GM12873 (cell line): ENCODE measurements at regions not wholly inside any gene's neighbourhood (a gene's known extent, or its start where the extent isn't known, plus 50 kb on each side); places are given as distances from the start of the nearest gene placed in this dataset.

Experiments used
- TF ChIP-seq, protein P1 (sequence below): IDR thresholded peaks from 2 replicates; pipeline ENCODE4 v1.5.1; 2012; ENCODE audit warnings: low read depth, mild to moderate bottlenecking, moderate library complexity, low read length, control low read depth; ENCODE audit not compliant: insufficient read depth; ENCODE audit errors: missing control alignments

DNA sequence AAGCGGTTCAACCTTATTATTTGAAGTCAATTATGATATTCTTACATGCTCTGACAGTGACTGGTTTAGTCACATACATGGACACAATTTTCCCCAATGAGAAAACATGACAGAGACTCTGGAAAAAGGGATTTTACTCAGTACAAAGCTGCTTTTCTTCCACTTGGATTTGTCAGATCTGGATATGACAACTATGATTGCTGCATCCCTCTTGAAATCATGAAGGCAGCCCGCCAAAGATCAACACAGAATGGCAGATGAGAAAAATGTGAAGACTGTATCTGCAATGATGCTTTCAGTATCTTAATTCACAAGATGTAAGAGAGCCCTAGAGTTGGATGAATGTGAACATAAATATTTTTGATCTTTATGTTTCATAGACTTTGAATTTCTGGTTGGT, 439.6 kb downstream of the CDH8 start:
- TF ChIP-seq, protein P1, sequence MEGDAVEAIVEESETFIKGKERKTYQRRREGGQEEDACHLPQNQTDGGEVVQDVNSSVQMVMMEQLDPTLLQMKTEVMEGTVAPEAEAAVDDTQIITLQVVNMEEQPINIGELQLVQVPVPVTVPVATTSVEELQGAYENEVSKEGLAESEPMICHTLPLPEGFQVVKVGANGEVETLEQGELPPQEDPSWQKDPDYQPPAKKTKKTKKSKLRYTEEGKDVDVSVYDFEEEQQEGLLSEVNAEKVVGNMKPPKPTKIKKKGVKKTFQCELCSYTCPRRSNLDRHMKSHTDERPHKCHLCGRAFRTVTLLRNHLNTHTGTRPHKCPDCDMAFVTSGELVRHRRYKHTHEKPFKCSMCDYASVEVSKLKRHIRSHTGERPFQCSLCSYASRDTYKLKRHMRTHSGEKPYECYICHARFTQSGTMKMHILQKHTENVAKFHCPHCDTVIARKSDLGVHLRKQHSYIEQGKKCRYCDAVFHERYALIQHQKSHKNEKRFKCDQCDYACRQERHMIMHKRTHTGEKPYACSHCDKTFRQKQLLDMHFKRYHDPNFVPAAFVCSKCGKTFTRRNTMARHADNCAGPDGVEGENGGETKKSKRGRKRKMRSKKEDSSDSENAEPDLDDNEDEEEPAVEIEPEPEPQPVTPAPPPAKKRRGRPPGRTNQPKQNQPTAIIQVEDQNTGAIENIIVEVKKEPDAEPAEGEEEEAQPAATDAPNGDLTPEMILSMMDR: no peak

DNA sequence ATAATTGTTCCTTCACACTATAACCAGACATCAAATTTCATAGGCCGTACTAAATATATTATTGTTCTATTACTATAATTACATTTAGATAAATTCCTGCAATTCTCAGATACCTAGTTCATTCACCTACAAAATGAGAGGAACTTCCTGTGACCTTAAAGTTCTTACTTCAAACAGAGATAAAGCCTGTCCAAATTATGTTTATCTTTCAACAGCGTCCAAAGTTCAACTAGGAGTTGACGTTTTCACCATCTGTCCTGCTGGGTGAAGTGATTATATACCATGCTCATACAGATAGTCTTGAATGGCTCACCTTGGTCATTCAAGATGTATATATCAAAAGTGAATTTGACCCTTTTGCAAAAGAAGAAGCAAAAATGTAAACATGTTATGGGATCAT, 440.6 kb downstream of the CDH8 start:
- TF ChIP-seq, protein P1: no peak

DNA sequence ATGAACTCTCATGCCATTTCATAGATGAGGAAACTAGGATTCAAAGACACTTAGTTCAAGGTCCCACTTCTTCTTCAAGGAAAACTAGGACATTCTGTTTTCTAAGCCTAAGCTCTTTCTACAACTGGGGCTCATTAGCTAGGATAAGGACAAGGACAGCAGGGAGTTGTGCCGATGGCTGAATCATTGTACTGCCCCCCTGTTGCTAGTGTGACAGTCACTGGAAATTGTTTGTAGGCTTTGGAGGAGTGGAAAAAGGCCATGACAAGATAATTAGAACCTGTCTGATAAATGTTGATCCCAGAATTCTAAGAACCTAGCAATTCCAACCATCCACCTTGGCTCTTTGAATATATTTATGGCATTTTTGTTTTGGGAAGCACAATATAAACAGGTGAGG, 445.7 kb downstream of the CDH8 start:
- TF ChIP-seq, protein P1: no peak

DNA sequence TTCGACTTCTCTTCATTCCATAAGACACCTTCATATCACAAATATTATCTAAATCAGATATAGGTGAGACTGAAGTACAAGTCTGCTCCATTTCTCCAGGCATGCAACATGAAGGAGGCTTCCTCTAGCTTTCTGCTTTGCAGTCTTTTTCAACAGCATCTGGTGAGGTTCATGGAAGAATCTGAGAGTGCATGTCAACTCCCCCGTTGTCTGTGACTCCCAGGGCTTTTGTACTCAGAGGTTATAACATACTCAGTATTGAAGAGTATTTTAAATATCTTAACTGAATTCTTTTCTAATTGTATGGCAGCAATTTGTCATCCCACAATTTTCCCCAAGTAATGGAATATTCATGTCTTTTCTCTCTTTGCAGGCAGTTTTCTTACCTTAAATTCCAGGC, 448.7 kb downstream of the CDH8 start:
- TF ChIP-seq, protein P1: no peak

DNA sequence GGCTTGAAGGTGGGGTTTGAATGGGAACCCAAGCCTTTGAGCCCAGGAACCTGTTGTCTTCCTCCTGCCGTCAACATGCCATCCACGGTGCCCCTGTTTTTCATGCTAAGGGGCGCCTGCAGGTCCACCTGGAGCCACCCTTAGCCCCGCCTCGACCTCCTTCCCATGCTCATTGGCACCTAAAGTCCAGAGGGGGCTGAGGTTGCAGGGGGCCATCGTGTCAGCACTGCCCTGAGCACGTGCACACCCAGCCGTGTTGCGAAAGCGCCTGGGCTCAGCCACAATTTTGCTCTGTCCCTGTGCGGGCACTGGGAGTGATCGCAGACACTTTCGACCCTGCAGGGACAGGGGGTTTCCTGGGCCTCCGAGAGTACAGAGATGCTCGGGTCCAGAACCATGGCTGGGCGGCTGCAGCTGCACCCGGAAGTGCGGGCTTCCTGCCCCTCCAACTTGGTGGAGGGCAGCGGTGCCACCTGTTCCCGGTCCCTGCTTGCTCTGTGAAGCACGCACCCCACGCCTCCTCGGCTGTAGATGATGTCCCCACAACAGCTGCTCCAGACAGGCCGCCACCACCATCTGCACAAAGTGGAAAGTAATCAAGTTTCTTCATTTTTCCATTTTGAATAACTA, 454.7 kb downstream of the CDH8 start:
- TF ChIP-seq, protein P1: no peak

DNA sequence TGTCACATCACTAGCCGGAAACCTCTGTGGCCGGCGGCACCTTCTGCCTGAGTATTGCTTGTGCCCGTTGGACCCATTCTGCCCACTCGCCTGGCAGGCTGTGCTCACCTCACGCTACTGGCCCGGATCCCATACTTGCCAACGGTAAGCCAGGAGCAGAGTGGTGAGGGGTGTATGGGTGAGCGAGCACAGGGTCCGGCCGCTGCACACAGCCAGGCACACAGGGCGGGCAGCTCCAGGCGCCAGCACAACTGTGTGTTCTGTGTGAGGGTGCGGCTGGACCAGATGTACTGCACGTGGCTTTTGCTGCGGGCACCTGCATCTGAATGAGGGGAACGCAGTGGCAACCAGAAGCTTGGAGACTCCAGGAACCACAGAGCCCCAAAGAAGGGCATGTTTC, 455.7 kb downstream of the CDH8 start:
- TF ChIP-seq, protein P1: no peak

DNA sequence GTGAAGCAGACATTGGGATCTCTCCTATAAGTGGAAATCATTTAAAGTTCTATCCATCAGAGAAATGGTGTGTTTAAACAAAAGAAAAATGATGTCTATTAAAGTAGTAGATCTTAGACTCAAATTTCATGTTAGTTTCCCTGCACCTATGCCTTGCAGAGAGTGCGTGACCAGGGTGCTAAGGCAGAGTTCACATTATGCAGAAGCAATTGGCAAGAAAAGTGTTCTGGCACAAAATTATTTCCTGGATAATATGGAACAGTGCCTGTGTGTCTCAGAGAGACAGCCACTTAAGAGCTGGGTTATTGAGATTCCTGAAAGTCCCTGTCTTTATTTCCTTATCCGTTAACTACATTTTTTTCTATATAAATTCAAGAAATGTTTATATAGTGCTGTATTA, 457.0 kb downstream of the CDH8 start:
- TF ChIP-seq, protein P1: no peak
